ENCODE measurements at regions not wholly inside any gene's neighbourhood (a gene's known extent, or its start where the extent isn't known, plus 50 kb on each side); places are given as distances from the start of the nearest gene placed in this dataset.

DNA sequence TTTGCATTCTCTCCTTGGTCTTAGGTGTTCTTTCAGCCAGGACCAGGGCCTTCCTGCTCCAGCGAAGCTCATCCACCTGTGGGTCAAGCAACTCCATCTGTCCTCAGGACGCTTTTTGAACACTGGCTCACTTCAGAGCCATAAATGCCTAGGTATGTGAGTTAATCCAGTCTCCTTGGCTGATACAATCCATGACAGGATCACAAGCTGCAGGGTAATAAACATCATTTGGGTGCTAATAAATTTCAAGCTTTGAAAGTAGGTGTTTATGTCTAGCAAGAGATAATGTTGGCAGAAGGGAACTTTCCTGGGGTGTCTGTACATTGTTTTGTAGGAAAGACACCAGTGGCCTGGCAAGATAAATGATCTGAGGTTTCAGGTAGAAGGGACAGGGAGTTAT lies 159.2 kb upstream of the TUT7 start:
- no peaks in the 10 kb centered on the region for H3K4me1 ChIP-seq

GRCh38 chr9:86512929-86513328 lies 158.7 kb upstream of the TUT7 start:
- no peak for ATAC-seq

More for the DNA sequence above, 159.2 kb upstream of the TUT7 start:
- no peak overlapping the region for H3K4me3 ChIP-seq
- H3K9me3 ChIP-seq, result no peaks in the 10 kb centered on the region
- H3K36me3 ChIP-seq, result no peaks in the 10 kb centered on the region
- ATAC-seq, result no peak
- no peaks in the 10 kb centered on the region for H3K27me3 ChIP-seq
- no peak for DNase-seq
- 93 to 97% methylated on average over 2 of the region's 2 CpGs for WGBS, 2 donors
- TF ChIP-seq CTCF (IDR thresholded peaks at IDR 0.05), result no peak
- intact Hi-C loops (cut with DNase I), result no loop called here
- no peak overlapping the region for H3K27ac ChIP-seq

GRCh38 chr9:86511614-86512360 lies 157.6 kb upstream of the TUT7 start:
- no peak for DNase-seq
- TF ChIP-seq CTCF (IDR thresholded peaks at IDR 0.05), result no peak
- Histone ChIP-seq H3K4me1 (no peaks in the 10 kb centered on the region), H3K4me3 (no peak overlapping the region), H3K27ac (no peak overlapping the region), H3K9me3 (no peaks in the 10 kb centered on the region), H3K36me3 (no peaks in the 10 kb centered on the region), H3K27me3 (no peaks in the 10 kb centered on the region)
- intact Hi-C loops (cut with DNase I), result no loop called here
- 92 to 94% methylated on average over 8 of the region's 8 CpGs for WGBS, 2 donors
- no peak for ATAC-seq

More at GRCh38 chr9:86512929-86513328, 158.7 kb upstream of the TUT7 start:
- DNase-seq, result no peak
- Histone ChIP-seq H3K9me3 (no peaks in the 10 kb centered on the region), H3K4me1 (no peaks in the 10 kb centered on the region), H3K27ac (no peak overlapping the region), H3K27me3 (no peaks in the 10 kb centered on the region), H3K4me3 (no peak overlapping the region), H3K36me3 (no peaks in the 10 kb centered on the region)
- TF ChIP-seq CTCF (IDR thresholded peaks at IDR 0.05), result no peak
- intact Hi-C loops (cut with DNase I), result no loop called here
- WGBS, 2 donors, result 88 to 91% methylated on average over 2 of the region's 2 CpGs

- Histone ChIP-seq H3K4me3 (no peak overlapping the region), H3K27me3 (peaks cover 0 to 2% (median 0%) of the 10 kb centered on the region in 7 donors), H3K4me1 (no peaks in the 10 kb centered on the region), H3K27ac (peak overlapping the region in 1 of 10 donors; percentile 44), H3K36me3 (no peaks in the 10 kb centered on the region), H3K9me3 (no peaks in the 10 kb centered on the region)
- no peak for DNase-seq
- no peak for ATAC-seq
- no peak for TF ChIP-seq CTCF (IDR thresholded peaks at IDR 0.05)
- intact Hi-C loops (cut with DNase I), result no loop called here
- WGBS, 2 donors, result 94 to 95% methylated on average over 6 of the region's 6 CpGs
Measured at GRCh38 chr9:86508208-86508903, 154.1 kb upstream of the TUT7 start.

Measured in heart right ventricle (tissue), 16 donors.